K562 (cell line): ENCODE measurements at regions not wholly inside any gene's neighbourhood (a gene's known extent, or its start where the extent isn't known, plus 50 kb on each side); places are given as distances from the start of the nearest gene placed in this dataset.

Source experiments
- ATAC-seq: fragments of 200-7000 bp; cut with Tn5 transposase; 3 replicates; pipeline ENCODE4 v1.9.1; 2020; ENCODE audit warnings: moderate library complexity
- BruUV-seq: library from RNA; stranded (reverse); fragments of 400-500 nt; replicated peaks from 2 replicates; lab custom pipeline; 2021; lab: Mats Ljungman, UMichigan
- CTCF ChIA-PET: fragments of 300-600 bp; formaldehyde crosslinking; extraction: SDS; loops from one replicate; lab custom pipeline; 2021; ENCODE audit warnings: low intra/inter-chr PET ratio; lab: Yijun Ruan, JAX
- POLR2A ChIA-PET: fragments of 300-600, 350-650 bp; sonication (Branson Sonifier 250); formaldehyde crosslinking; extraction: SDS; loops from one replicate; lab custom pipeline; 2021; ENCODE audit warnings: antibody characterized with exemption, inconsistent platforms; lab: Yijun Ruan, JAX
- DNase-seq, 4 experiments: peaks; one replicate each; pipeline versions ENCODE4 v3.0.0 to v3.0.0-alpha.2; 2011 to 2018; ENCODE audit warnings: low spot score in 3 of 4, mixed read lengths in 3 of 4; ENCODE audit errors: extremely low read depth in 1 of 4
- FAIRE-seq: peaks from 2 replicates; lab custom pipeline; 2011; peaks lifted over from hg19 to GRCh38; lab: Jason Lieb, UNC
- H2AFZ ChIP-seq: 2 replicates; pipeline ENCODE4 v1.6.0; 2011; ENCODE audit warnings: low read depth, low read length, control low read depth, inconsistent platforms
- H3K27ac ChIP-seq: fragments of 200-600 bp; 3 replicates; pipeline ENCODE4 v1.8.0; 2011; ENCODE audit warnings: low read depth, mild to moderate bottlenecking, control low read depth, inconsistent platforms, low read length, moderate library complexity, mixed read lengths; ENCODE audit errors: extremely low read depth
- H3K27me3 ChIP-seq, 2 experiments: fragments of 300-600 bp in 1 of 2; 2 replicates in 1 of 2; 3 replicates in 1 of 2; pipeline versions ENCODE4 v1.6.0 to v1.8.0; 2011; ENCODE audit warnings: inconsistent platforms in 2 of 2, low read length in 2 of 2, mild to moderate bottlenecking in 1 of 2, mixed read lengths in 1 of 2, moderate library complexity in 1 of 2; ENCODE audit not compliant: control insufficient read depth in 2 of 2, insufficient read depth in 2 of 2
- H3K36me3 ChIP-seq: fragments of 300-600 bp; 3 replicates; pipeline ENCODE4 v1.8.0; 2011; ENCODE audit warnings: mild to moderate bottlenecking, low read length, inconsistent platforms; ENCODE audit not compliant: control insufficient read depth, insufficient read depth
- H3K4me1 ChIP-seq, 2 experiments: fragments of 200-600 bp in 1 of 2; replicated peaks in 1 of 2; 2 replicates in 1 of 2; 3 replicates in 1 of 2; pipeline versions ENCODE4 v1.5.1 to v1.8.0; 2011; ENCODE audit warnings: inconsistent platforms in 2 of 2, low read length in 2 of 2, mild to moderate bottlenecking in 1 of 2, mixed read lengths in 1 of 2, moderate library complexity in 1 of 2; ENCODE audit not compliant: control insufficient read depth in 2 of 2, insufficient read depth in 2 of 2
- H3K4me2 ChIP-seq: 2 replicates; pipeline ENCODE4 v1.6.1; 2011; ENCODE audit warnings: low read length, control low read depth, inconsistent platforms, mixed read lengths; ENCODE audit not compliant: insufficient read depth
- H3K4me3 ChIP-seq: fragments of 200-600 bp; sonication (generic), shearing (Covaris generic); 2 replicates; pipeline ENCODE4 v1.5.1; 2016; ENCODE audit warnings: control low read depth, inconsistent platforms
- H3K79me2 ChIP-seq: fragments of 200-600 bp; 3 replicates; pipeline ENCODE4 v1.8.0; 2011; ENCODE audit warnings: low read length, inconsistent platforms; ENCODE audit not compliant: control insufficient read depth, insufficient read depth
- H3K9ac ChIP-seq, 2 experiments: 2 replicates each; pipeline versions ENCODE4 v1.6.0 to v1.6.1; 2011; ENCODE audit warnings: low read depth in 2 of 2, low read length in 2 of 2, control low read depth in 1 of 2, inconsistent platforms in 1 of 2, mild to moderate bottlenecking in 1 of 2, mixed read lengths in 1 of 2; ENCODE audit not compliant: insufficient read depth in 1 of 2
- H3K9me1 ChIP-seq: one replicate; pipeline ENCODE4 v1.6.0; 2011; ENCODE audit warnings: inconsistent platforms, mild to moderate bottlenecking, low read length, moderate library complexity; ENCODE audit not compliant: control insufficient read depth, insufficient read depth
- H3K9me3 ChIP-seq: replicated peaks from 2 replicates; pipeline ENCODE4 v1.5.1; 2011; ENCODE audit warnings: low read depth, low read length, inconsistent platforms; ENCODE audit not compliant: control insufficient read depth, insufficient read depth
- H4K20me1 ChIP-seq: replicated peaks from 2 replicates; pipeline ENCODE4 v1.6.1; 2011; ENCODE audit warnings: low read length, inconsistent platforms, mixed read lengths; ENCODE audit not compliant: control insufficient read depth, insufficient read depth
- ARHGAP35 ChIP-seq: fragments of 450-650 bp; IDR thresholded peaks from 2 replicates; pipeline ENCODE4 v1.6.1; 2018; ENCODE audit not compliant: partially characterized antibody
- CBX3 ChIP-seq, 2 experiments: IDR thresholded peaks; 1 replicate in 1 of 2; 2 replicates in 1 of 2; pipeline ENCODE4 v1.6.1; 2012; ENCODE audit warnings: inconsistent platforms in 2 of 2, low read length in 2 of 2, borderline replicate concordance in 1 of 2, control low read depth in 1 of 2
- IRF2 ChIP-seq: sonication (generic); formaldehyde crosslinking; IDR thresholded peaks from 2 replicates; pipeline ENCODE4 v1.8.1; 2022; ENCODE audit warnings: mild to moderate bottlenecking, missing genetic modification reagents
- KAT7 ChIP-seq: sonication (generic); formaldehyde crosslinking; IDR thresholded peaks from 2 replicates; pipeline ENCODE4 v1.8.0; 2022; ENCODE audit warnings: missing genetic modification reagents, mild to moderate bottlenecking, borderline replicate concordance
- NR2C1 ChIP-seq, 2 experiments: fragments of 450-650 bp; IDR thresholded peaks; 2 replicates each; pipeline ENCODE4 v1.6.1; 2017; ENCODE audit warnings: mild to moderate bottlenecking in 2 of 2, antibody characterized with exemption in 1 of 2, inconsistent platforms in 1 of 2, missing compliant biosample characterization in 1 of 2, missing genetic modification characterization in 1 of 2
- POLR2AphosphoS2 ChIP-seq: IDR thresholded peaks from 2 replicates; pipeline ENCODE4 v1.6.1; 2012; ENCODE audit warnings: low read length, improper control_type of control experiment
- RBM22 ChIP-seq: fragments of 200-400 bp; formaldehyde crosslinking; IDR thresholded peaks from 2 replicates; pipeline ENCODE4 v1.6.1; 2018; ENCODE audit warnings: low read length, low read depth; ENCODE audit not compliant: poor library complexity, severe bottlenecking
- SNIP1 ChIP-seq: fragments of 450-650 bp; IDR thresholded peaks from 2 replicates; pipeline ENCODE4 v1.7.1; 2017; ENCODE audit warnings: low read depth, mild to moderate bottlenecking
- SRSF1 ChIP-seq: fragments of 200-400 bp; formaldehyde crosslinking; IDR thresholded peaks from 2 replicates; pipeline ENCODE4 v1.6.1; 2017; ENCODE audit warnings: mild to moderate bottlenecking, low read depth, low read length, moderate library complexity
- SRSF7 ChIP-seq: fragments of 200-400 bp; formaldehyde crosslinking; optimal IDR thresholded peaks from 2 replicates; pipeline ENCODE3; 2017; ENCODE audit warnings: mild to moderate bottlenecking, low read depth, low read length
- THRAP3 ChIP-seq: fragments of 450-650 bp; IDR thresholded peaks from 2 replicates; pipeline ENCODE4 v1.6.1; 2016; ENCODE audit warnings: mild to moderate bottlenecking, inconsistent platforms, borderline replicate concordance
- ZNF217 ChIP-seq: sonication (generic); formaldehyde crosslinking; IDR thresholded peaks from 2 replicates; pipeline ENCODE4 v1.8.0; 2022; ENCODE audit warnings: mild to moderate bottlenecking, missing genetic modification reagents
- ZNF507 ChIP-seq: conservative IDR thresholded peaks from 2 replicates; pipeline ENCODE4 v1.6.1; 2017; ENCODE audit warnings: missing genetic modification characterization, missing compliant biosample characterization
- WGBS: fragments of 100-300 bp; shearing (Covaris generic); methylation state at CpG from one replicate; pipeline ENCODE4 v1.1.6; 2016; ENCODE audit warnings: low coverage, mixed read lengths; ENCODE audit not compliant: insufficient coverage; ENCODE audit errors: missing lambda C conversion rate; 5-methylcytosine and 5-hydroxymethylcytosine counted together
- in situ Hi-C: fragments of 300-500 bp; cut with MboI; formaldehyde crosslinking; loops from 4 replicates; pipeline ENCODE4 v1.15.0; 2018; ENCODE audit warnings: inconsistent platforms, mixed read lengths
- intact Hi-C: fragments of 100-400 bp; cut with micrococcal nuclease; formaldehyde crosslinking; loops from 2 replicates; pipeline ENCODE4 v1.14.2; 2022

DNA sequence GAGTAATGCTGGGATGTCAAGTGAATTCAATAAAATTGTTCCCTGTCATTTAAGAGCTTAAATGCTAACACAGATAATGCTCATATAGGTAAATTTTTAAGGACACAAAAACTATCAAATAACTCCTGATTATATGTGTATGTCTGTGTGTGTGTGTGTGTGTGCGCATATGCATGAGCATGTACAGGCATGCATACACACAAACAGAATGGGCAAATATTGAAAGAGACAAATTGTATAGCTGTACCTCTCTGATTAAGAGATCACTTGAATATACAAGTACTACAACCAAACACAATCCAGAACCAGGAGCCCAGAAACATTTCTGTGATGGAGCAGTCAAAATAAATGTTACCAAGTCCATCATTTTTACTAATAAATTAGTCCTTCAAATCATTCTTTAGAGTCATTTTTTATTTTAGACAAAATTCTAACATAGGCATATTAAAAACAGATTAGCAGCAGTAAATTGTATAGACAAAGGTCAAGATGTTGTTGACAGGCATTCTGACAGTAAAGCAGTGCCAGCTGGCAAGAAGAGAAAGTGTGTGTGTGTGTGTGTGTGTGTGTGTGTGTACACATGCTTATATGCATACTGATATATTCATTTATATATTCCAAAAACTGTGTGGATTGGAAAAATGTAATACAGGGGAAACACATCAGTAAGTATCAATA, 145.3 kb downstream of the CD47 start:
- POLR2A ChIA-PET = interaction anchor here (1.1 kb wide), 1 partner anchor 10 kb away, joined by 3 read pairs; no protein-coding TSS in a partner anchor

DNA sequence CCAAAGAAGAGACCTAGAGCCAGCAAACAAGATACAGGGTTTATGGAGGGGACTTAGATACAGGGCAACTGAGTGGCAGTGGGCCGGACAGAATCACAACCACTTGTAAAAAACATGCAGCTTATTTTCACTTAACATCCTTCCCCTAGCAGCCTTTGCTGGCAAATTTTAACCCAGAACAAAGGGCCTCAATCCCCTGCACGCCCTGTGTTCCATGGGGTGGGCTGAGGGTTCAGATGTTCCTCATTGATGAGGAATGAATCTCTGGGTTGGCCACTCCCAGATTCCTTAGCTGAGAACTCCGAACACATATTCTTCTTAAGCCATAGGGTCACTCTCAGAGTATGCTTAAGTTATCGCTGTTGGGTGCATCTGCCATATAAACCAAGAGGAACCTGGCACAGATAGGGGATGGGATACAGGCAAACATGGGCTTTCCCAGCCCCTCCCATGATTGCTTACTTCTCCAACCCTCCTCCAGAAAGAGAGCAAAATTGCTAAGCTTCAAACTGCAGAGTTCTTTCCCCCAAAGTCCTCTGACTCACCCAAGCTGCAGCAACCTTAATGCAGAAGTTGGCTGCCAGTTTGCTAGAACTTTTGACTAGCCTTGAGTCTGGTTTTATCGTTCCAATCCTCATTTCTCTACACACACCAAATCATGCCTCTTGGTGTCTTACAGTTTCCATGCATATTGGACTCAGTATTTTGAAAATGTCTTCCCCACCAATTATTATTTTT, 146.9 kb downstream of the CD47 start:
- Histone ChIP-seq H3K4me2 (no peak overlapping the region), H2AFZ (no peak overlapping the region), H3K27ac (no peak overlapping the region), H3K9me3 (no peaks in the 10 kb centered on the region), H3K36me3 (no peaks in the 10 kb centered on the region), H3K9me1 (no peaks in the 10 kb centered on the region), H3K27me3 (no peaks in the 10 kb centered on the region; a peak in 3 of 5 replicates), H4K20me1 (no peaks in the 10 kb centered on the region), H3K4me1 (no peaks in the 10 kb centered on the region), H3K4me3 (no peak overlapping the region), H3K9ac (no peak overlapping the region), H3K79me2 (no peaks in the 10 kb centered on the region)
- CTCF ChIA-PET = no interaction called here
- ATAC-seq (no peak), FAIRE-seq (no peak), DNase-seq (no peak)
- intact Hi-C loops = no loop called here
- WGBS = 1% methylated on average over 5 of the region's 5 CpGs
- in situ Hi-C loops = no loop called here
- no TSS peak for BruUV-seq
- POLR2A ChIA-PET = interaction anchor here (0.6 kb wide), 1 partner anchor 104 kb away, joined by 4 read pairs; no protein-coding TSS in a partner anchor
- TF ChIP-seq SRSF7 = no peak
- no peak for TF ChIP-seq SNIP1
- TF ChIP-seq IRF2 (CRISPR knock-in tag) = no peak
- no peak for TF ChIP-seq SRSF1
- no peak for TF ChIP-seq ZNF217 (CRISPR knock-in tag)
- no peak for TF ChIP-seq NR2C1 (IDR thresholded peaks at IDR 0.05)
- TF ChIP-seq NR2C1 (tag; IDR thresholded peaks at IDR 0.05) = no peak
- TF ChIP-seq CBX3 (IDR thresholded peaks at IDR 0.05; ENCODE audit: borderline replicate concordance in 1 of 2, low read length in 2 of 2) = no peak
- TF ChIP-seq POLR2AphosphoS2 = no peak
- no peak for TF ChIP-seq ARHGAP35
- no peak for TF ChIP-seq KAT7 (CRISPR knock-in tag)

More for the DNA sequence above, 145.3 kb downstream of the CD47 start:
- DNase-seq (no peak), ATAC-seq (no peak), FAIRE-seq (no peak)
- H2AFZ ChIP-seq = no peak overlapping the region
- H4K20me1 ChIP-seq = no peaks in the 10 kb centered on the region
- WGBS = 5% methylated on average over 1 of the region's 1 CpG
- H3K9ac ChIP-seq = no peak overlapping the region
- TF ChIP-seq RBM22 = no peak
- no peak for TF ChIP-seq ZNF507 (tag)
- no peak for TF ChIP-seq THRAP3
- intact Hi-C loops (no loop called here), in situ Hi-C loops (no loop called here)
- no peak overlapping the region for H3K4me2 ChIP-seq
- H3K9me3 ChIP-seq = no peaks in the 10 kb centered on the region
- H3K27ac ChIP-seq = no peak overlapping the region
- H3K79me2 ChIP-seq = no peaks in the 10 kb centered on the region
- no peaks in the 10 kb centered on the region; a peak in 2 of 5 replicates for H3K27me3 ChIP-seq
- H3K9me1 ChIP-seq = no peaks in the 10 kb centered on the region
- CTCF ChIA-PET = no interaction called here
- no peak overlapping the region for H3K4me3 ChIP-seq
- no peaks in the 10 kb centered on the region for H3K36me3 ChIP-seq
- H3K4me1 ChIP-seq = no peaks in the 10 kb centered on the region
- BruUV-seq = no TSS peak
